Posterior cingulate gyrus (tissue), 11 donors: ENCODE measurements at regions not wholly inside any gene's neighbourhood (a gene's known extent, or its start where the extent isn't known, plus 50 kb on each side); places are given as distances from the start of the nearest gene placed in this dataset.
A peak's percentile ranks its signal among the peaks of the same experiment; 100 is the strongest.
"Not testable (repeated sequence)": the region's sequence is repeated elsewhere in the genome, so short reads cannot be mapped to it uniquely, and the experiment has no call there.

Experiments used
- DNase-seq, 10 donors: peaks; one replicate each; pipeline versions ENCODE4 v3.0.0 to v3.0.0-alpha.2; 2020 to 2021; ENCODE audit warnings: mixed read lengths in 3 of 10
- intact Hi-C: fragments of 100-400 bp; cut with DNase I; formaldehyde crosslinking; loops from one replicate; pipeline ENCODE4 v1.15.1; 2023

GRCh38 chr5:13356226-13356625, 588.3 kb downstream of the DNAH5 start:
- intact Hi-C loops: no loop called here
- DNase-seq: no peak

DNA sequence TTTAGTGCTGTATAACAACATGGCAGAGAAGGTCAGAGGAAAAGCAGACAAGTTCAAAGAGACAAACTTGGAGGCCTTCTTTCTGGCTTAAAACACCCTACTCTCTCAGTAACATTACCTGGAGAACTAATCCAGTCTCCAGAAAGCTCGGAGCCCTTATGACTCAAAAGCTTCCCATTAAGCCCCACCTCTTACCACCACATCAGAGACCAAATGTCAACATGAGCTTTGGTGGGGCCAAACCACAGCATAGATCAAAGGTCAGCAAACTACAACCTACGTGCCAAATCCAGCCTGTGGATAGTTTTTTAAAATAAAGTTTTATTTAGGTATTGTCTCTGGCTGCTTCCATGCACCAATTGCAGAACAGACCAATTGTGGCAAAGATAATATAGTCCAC, 589.9 kb downstream of the DNAH5 start:
- intact Hi-C loops: no loop called here
- no peak for DNase-seq

DNA sequence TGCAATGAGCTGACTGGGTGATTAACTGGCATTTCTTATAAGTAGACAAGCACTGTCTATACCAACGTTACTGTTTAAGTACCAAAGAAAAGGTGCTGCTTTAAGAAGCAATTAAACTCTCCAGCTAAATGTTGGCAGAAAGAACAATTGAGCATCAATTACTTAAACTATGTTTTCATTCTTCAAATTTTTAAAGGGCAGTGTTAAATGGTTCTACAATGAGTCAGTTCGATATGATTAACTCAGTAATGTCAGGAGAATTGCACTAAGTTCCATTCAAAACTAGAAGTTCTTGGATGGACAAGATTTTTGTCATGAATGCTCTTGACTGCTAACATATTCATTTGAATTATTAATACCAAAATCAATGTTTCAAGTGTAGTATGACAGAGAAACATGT, 593.7 kb downstream of the DNAH5 start:
- DNase-seq: no peak
- intact Hi-C loops: no loop called here

GRCh38 chr5:13348568-13348967, 595.9 kb downstream of the DNAH5 start:
- intact Hi-C loops: no loop called here
- DNase-seq: no peak

- intact Hi-C loops: no loop called here
- DNase-seq: no peak
Observed at GRCh38 chr5:13346401-13346800, 598.1 kb downstream of the DNAH5 start.

- intact Hi-C loops: no loop called here
- DNase-seq: no peak
Observed at GRCh38 chr5:13339093-13339492, 605.4 kb downstream of the DNAH5 start.

DNA sequence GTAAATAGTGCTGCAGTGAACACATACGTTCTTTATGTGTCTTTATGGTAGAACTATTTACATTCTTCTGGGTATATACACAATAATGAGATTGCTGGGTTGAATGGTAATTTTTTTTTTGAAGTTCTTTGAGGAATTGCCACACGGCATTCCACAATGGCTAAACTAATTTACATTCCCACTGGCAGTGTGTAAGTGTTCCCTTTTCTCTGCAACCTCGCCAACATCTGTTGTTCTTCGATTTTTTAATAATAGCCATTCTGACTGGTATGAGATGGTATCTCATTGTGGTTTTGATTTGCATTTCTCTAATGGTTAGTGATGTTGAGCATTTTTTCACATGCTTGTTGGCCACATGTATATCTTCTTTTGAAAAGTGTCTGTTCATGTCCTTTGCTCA, 609.5 kb downstream of the DNAH5 start:
- intact Hi-C loops, DNase-seq: not testable (repeated sequence)

GRCh38 chr5:13331585-13331984, 612.9 kb downstream of the DNAH5 start:
- intact Hi-C loops: no loop called here
- peak in 3 of 10 donors; percentile 63 to 66 (median 63) for DNase-seq

DNA sequence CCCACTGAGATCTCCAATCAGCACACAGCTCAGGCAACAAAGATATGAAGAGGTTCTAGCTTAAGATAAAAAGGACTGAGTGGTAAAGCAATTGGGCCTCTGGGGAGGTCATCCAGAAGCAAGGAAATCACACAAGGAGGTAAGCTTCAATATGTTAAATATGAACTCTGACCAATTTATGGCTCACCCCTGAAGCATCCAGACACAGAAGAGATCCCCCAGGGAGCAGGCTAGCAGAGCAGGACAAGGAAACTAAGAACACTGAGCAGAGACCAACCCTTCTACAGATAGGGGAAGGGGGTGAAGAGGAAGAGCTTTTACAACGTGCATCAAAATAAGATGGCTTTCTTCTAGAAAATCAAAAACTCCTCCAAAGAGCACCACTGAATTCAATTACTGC, 616.2 kb downstream of the DNAH5 start:
- intact Hi-C loops: no loop called here
- no peak for DNase-seq

DNA sequence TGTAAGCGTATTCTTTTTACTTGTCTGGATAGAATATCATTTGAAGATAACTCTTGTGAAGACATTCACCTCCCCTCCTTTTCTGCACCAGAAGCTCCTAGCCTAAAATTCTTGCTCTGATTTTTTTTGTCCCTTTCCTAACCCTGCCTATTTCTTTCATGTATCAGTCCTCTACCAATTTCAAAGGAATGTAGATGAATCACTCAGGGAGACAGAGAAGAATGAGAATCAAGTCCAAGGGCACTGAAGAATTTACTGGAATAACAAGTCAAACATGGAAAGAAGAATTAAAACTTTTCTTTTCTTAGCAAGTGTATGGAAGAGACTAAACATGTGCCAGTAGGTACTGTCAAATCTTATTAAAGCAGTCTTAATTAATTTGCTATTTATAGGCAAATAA, 618.7 kb downstream of the DNAH5 start:
- intact Hi-C loops: no loop called here
- DNase-seq: no peak

- DNase-seq: no peak
- intact Hi-C loops: no loop called here
Observed at GRCh38 chr5:13322769-13323168, 621.7 kb downstream of the DNAH5 start.

DNA sequence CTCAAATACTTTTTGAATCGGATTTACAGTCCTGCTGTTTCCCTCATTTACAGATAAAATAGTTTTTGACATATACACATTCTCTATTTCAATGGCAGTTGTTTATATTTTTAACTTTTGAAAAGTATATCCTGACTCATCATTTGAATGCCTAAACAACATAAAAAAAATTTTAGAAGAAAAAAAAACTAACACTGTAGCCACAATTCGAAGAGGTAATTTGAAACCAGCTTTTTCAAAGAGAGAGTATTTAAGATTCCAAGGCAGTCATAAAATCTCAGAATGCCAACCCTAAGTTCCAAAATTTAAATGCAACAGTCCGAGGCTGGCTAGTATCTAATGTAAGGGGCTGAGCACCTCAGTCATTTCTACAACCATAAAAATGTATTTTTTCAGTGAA, 626.8 kb downstream of the DNAH5 start:
- intact Hi-C loops: no loop called here
- no peak for DNase-seq

DNA sequence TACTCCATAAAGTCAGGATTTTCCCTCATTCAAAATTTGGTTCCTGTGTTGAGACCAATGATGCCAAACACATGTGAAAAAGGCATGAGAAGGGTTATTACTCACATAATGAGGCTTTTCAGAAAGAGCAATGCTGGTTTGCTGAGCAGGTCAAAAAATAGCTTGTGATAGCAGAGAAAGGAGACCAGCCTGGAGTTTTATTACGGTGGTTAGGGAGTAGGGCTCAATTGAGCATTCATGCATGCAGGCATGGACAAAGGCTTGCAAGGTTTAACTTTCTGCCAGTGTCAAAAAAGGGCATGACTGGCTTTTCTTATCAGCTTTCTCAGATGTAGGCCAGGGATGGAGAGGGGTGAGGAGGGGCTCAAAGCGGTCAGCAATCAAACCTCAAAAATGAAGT, 628.3 kb downstream of the DNAH5 start:
- DNase-seq: no peak
- intact Hi-C loops: no loop called here

DNA sequence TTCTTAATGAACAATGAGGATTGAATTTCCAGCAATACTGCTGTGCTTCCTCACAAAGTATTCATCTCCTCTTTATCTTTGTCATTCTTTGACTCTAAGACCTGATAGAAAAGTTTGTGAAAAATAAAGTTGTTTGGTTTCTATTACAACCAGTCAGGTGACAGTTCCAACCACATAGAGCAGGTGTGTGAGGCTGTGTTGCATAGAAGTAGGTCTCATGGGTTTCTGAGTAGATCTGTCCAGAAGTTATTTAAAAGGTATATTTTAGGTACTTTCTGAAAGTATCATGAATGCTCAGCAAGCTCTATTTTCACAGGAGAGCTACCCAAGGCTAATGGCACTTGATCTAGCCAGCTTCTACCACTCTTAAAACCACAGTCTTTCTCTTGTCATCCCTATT, 637.0 kb downstream of the DNAH5 start:
- no peak for DNase-seq
- intact Hi-C loops: no loop called here

DNA sequence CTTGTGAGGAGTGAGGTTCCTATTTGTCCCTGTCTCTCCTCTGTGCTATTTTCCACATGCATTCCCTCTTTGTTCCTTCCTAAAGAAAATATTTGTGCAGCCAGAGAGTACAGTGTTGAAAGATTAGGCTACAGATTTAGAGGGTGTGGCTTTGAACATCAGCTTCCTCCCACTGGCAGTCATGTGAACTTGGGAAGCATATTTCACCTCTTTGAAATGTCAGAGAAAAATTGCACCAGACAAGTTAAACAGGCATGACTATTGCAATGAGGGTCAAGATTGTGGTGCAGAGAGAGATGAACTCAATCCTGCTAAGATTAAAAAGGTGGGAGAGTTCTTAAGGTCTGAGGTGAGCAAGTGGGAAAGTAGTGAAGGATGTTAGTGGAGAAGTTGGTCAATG, 641.0 kb downstream of the DNAH5 start:
- intact Hi-C loops: no loop called here
- no peak for DNase-seq

DNA sequence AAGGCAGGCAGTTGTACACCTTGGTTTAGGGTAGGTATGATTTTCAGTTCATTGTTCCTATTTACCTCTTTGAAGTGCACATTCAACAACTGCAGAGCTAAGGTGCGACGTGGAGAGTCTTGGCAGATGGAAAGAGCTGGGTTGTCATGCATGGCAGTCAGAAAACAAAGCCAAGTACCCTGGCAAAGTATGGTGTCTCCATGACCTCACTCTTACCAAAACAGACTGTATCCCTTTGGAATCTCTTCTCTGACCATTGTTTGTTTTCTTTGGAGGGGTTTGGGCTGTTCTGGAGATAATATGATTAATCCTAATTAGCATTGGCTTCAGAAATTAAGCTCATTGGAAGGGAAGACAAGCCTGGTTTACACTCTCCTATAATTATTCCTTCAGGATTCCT, 665.7 kb downstream of the DNAH5 start:
- DNase-seq: no peak
- intact Hi-C loops: no loop called here

- DNase-seq: no peak
- intact Hi-C loops: no loop called here
Observed at GRCh38 chr5:13278148-13278547, 666.3 kb downstream of the DNAH5 start.

DNA sequence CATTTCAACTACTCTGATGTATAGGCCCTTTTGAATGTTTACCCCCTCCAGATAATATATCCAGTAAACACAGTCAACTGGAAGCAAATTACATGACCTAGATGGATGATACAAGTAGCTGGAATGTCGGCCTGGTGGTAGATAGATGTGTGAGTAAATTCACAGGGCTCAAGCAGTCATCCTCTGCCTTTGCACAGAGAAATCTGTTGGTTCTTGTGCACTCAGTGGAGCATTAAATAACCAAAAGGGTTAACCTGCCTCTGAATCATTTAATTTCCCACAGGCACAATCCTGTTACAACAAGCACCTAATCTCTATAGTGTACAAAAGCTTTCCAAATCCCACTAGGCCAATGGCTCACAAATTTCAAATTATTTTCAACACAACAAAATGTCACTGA, 668.3 kb downstream of the DNAH5 start:
- intact Hi-C loops: no loop called here
- DNase-seq: no peak

- intact Hi-C loops: no loop called here
- no peak for DNase-seq
Observed at GRCh38 chr5:13263701-13264100, 680.8 kb downstream of the DNAH5 start.

GRCh38 chr5:13253111-13253510, 691.4 kb downstream of the DNAH5 start:
- no peak for DNase-seq
- intact Hi-C loops: no loop called here

GRCh38 chr5:13252699-13253098, 691.8 kb downstream of the DNAH5 start:
- intact Hi-C loops: no loop called here
- DNase-seq: no peak

DNA sequence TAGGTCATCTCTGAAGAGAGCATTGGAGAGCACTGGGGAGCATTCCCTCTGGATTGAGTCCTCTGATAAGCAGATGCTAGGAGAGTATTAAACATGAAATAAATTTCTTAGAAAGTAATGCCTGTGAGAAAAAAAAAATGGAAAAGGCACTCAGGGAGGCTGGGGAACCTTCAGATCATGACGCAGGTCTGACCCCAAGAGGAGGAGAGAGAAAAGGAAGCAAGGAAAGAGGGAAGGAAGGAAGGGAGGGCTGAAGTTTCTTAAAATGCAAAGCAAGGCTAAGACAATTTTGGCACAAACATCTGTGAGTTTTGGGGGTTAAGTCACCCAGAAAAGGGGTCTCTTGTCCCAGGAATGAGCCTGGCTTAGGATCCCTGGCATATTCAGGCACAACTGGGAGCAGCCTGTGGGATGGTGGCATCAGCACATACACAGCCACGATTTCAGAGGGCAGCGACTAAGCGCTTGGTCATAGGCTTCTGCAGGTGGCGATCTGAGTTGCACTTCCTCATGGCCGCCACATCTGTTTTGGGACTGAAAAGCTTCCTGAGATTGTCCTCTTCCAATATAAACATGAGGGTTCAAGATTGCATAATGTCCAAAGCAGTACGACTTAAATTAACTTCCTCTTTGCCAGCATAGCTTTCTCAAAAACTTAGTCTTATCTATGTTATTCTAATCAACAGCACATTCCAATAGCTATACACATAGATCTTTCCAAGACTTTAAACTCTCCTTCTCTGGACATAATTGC, 692.7 kb downstream of the DNAH5 start:
- peak in 1 of 10 donors; percentile 39 for DNase-seq

More for the DNA sequence above, 692.7 kb downstream of the DNAH5 start:
- intact Hi-C loops: no loop called here
